ENCODE measurements at regions not wholly inside any gene's neighbourhood (a gene's known extent, or its start where the extent isn't known, plus 50 kb on each side); places are given as distances from the start of the nearest gene placed in this dataset.

DNA sequence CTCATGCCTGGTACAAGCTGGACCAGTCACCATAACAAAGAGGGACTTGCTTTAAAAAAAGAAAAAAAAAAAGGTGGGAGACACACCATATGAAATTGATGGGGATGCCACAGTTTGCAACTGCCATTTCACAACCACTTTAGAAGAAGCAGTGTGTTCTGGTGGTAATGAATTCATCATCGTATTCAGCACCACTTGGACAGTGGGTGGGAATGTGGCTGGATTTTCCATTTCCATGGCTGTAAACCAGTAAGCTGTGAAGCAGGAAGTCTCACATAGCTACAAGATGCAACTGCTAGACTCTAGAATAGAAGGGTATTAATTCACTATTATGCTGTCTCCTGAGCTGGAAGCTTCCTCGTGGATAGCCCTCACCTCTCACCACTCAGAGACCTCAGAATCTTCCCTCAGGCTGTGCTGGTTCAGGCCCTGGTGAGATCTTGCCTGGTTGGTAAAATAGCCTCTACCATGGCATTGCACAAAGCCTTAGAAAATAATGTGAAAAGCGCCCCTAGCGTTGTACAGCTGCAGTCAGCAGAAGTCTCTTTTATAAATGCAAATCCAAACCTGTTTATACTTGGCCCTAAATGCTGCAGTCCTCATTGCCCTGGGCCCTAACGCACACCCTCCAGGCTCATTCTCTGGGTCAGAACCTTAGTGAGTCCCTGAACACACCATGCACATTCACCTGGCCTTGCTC lies 150.7 kb downstream of the KCTD15 start:
- POLR2A ChIA-PET = no interaction called here
- CTCF ChIA-PET = interaction anchor here (0.7 to 1.5 kb wide), 3 partner anchors 51 to 206 kb away, joined by 4 to 7 read pairs (median 5); no protein-coding TSS in a partner anchor
- H3K9me3 ChIP-seq (ENCODE audit: control insufficient read depth, insufficient read depth, low read depth, low read length) = no peaks in the 10 kb centered on the region
- H3K27ac ChIP-seq (ENCODE audit: low read length) = no peak overlapping the region
- H3K27me3 ChIP-seq (ENCODE audit: control insufficient read depth, insufficient read depth, low read length) = no peaks in the 10 kb centered on the region; the same call in 1 of the 2 replicates
- H3K4me1 ChIP-seq (ENCODE audit: control insufficient read depth, insufficient read depth, low read length) = no peaks in the 10 kb centered on the region
- intact Hi-C loops (cut with micrococcal nuclease; ENCODE audit: unreplicated experiment) (no loop called here), in situ Hi-C loops (cut with HindIII; ENCODE audit: low pct_unique_long_range_greater_than_20kb, low sequenced_read_pairs) (no loop called here)
- no peaks in the 10 kb centered on the region for H3K36me3 ChIP-seq (ENCODE audit: control insufficient read depth, insufficient read depth, low read length)
- no TSS peak for BruUV-seq (replicated peaks)
- H3K4me3 ChIP-seq (ENCODE audit: low read depth in 2 of 2, low read length in 2 of 2) = no peak overlapping the region
- no peak for TF ChIP-seq SIN3A (IDR thresholded peaks at IDR 0.05; ENCODE audit: borderline replicate concordance, insufficient read depth, low read depth, low read length)
- TF ChIP-seq POLR2AphosphoS5 (IDR thresholded peaks at IDR 0.05; ENCODE audit: low read depth, low read length) = no peak
- DNase-seq (ENCODE audit: low read depth, low spot score) (no peak), ATAC-seq (peak; percentile 36; the same call in 1 of the 2 replicates)

DNA sequence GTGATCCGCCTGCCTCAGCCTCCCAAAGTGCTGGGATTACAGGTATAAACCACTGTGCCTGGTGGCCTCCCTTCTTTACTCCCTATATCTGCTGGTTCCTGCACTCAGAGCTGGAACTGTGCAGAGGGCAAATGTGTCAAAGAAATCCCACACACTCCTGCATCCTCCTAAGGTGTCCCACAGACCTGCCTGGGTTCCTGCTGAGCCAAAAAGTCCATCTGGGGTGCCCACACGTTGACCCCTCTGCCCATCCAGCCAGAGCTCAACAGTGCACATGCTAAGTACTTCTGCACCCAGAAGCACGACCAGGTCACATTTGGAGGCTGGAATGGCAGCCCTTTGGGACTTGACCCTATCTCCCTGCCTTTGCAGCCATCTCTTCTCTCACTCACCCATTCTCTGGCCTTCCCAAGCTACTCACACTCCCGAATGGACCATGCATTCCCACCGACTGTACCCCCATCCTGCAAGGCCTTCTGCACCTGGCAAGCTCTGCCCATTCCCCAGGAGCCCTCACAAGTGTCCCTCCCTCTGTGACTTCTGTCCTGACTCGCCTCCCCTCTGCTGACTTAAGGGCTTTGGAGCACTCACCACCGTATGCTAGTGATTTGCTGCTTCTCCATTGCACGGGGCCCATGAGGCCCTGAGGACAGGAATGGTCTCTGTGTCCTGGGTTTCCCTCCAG lies 152.1 kb downstream of the KCTD15 start:
- intact Hi-C loops (cut with micrococcal nuclease; ENCODE audit: unreplicated experiment) = no loop called here
- Histone ChIP-seq H3K4me1 (ENCODE audit: control insufficient read depth, insufficient read depth, low read length) (no peaks in the 10 kb centered on the region), H3K27me3 (ENCODE audit: control insufficient read depth, insufficient read depth, low read length) (no peaks in the 10 kb centered on the region; the same call in 1 of the 2 replicates), H3K9me3 (ENCODE audit: control insufficient read depth, insufficient read depth, low read depth, low read length) (no peaks in the 10 kb centered on the region), H3K27ac (ENCODE audit: low read length) (no peak overlapping the region), H3K4me3 (ENCODE audit: low read depth in 2 of 2, low read length in 2 of 2) (no peak overlapping the region), H3K36me3 (ENCODE audit: control insufficient read depth, insufficient read depth, low read length) (no peaks in the 10 kb centered on the region)
- CTCF ChIA-PET = interaction anchor here (0.7 kb wide), 1 partner anchor 114 kb away, joined by 7 read pairs; no protein-coding TSS in a partner anchor
- peak; percentile 27; the same call in 1 of the 2 replicates for ATAC-seq
- POLR2A ChIA-PET = no interaction called here
- DNase-seq (ENCODE audit: low read depth, low spot score) = no peak
- BruUV-seq (replicated peaks) = no TSS peak
- TF ChIP-seq SIN3A (IDR thresholded peaks at IDR 0.05; ENCODE audit: borderline replicate concordance, insufficient read depth, low read depth, low read length) (no peak), TCF7L2 (IDR thresholded peaks at IDR 0.05; ENCODE audit: low read depth, low read length) (no peak), REST (IDR thresholded peaks at IDR 0.05; ENCODE audit: insufficient read depth in 1 of 2, low read depth in 2 of 2, low read length in 1 of 2) (no peak), POLR2AphosphoS5 (IDR thresholded peaks at IDR 0.05; ENCODE audit: low read depth, low read length) (no peak)
- TF ChIP-seq, protein P1, sequence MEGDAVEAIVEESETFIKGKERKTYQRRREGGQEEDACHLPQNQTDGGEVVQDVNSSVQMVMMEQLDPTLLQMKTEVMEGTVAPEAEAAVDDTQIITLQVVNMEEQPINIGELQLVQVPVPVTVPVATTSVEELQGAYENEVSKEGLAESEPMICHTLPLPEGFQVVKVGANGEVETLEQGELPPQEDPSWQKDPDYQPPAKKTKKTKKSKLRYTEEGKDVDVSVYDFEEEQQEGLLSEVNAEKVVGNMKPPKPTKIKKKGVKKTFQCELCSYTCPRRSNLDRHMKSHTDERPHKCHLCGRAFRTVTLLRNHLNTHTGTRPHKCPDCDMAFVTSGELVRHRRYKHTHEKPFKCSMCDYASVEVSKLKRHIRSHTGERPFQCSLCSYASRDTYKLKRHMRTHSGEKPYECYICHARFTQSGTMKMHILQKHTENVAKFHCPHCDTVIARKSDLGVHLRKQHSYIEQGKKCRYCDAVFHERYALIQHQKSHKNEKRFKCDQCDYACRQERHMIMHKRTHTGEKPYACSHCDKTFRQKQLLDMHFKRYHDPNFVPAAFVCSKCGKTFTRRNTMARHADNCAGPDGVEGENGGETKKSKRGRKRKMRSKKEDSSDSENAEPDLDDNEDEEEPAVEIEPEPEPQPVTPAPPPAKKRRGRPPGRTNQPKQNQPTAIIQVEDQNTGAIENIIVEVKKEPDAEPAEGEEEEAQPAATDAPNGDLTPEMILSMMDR (IDR thresholded peaks at IDR 0.05) = no peak
- in situ Hi-C loops (cut with HindIII; ENCODE audit: low pct_unique_long_range_greater_than_20kb, low sequenced_read_pairs) = no loop called here
